HS-27A (cell line): ENCODE measurements at regions not wholly inside any gene's neighbourhood (a gene's known extent, or its start where the extent isn't known, plus 50 kb on each side); places are given as distances from the start of the nearest gene placed in this dataset.

ENCODE experiments used
- DNase-seq: peaks from one replicate; pipeline ENCODE4 v3.0.0-alpha.2; 2012; ENCODE audit warnings: low read depth, missing footprints

DNA sequence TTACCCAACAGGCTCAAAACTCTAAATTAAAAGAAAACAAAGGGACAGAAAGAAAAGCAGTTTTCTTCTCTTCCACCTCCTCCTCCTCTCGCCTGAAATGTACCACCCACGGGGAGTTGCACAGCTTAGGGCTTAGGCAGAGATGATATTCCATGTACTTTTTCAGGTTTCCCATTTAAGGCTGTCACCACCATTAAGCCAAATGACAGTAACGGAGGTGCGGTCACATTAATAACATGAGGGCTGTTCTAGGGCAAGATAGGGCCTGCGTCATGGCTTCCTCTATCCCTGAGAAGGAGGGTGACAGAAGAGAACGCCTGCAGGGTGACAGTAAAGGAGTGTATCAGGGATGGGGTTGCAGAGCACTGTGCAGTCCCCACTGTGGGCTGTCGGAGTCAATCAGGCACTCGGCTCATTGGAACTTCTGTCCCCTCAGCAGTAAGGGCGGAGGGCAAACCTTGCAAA lies 51.7 kb upstream of the TJP1 start:
- no peak for DNase-seq

DNA sequence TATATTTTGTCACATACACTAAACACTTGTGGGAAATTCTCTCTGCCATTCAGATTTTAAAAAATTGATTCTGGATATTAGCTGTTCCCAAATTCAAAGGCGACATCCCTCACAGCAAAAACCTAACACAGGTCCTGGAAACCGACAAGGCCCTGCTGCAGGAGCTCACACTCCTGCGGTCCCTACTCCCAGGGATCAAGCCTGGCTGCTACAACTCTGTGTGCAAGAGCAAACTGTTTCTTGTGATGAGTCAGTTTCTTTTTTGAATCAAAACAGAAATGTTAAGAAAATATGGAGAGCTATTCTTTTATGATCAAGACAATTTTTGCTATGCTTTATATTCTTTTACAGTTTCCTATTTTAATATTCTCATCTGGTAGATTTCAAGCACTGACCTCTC lies 51.0 kb upstream of the TJP1 start:
- DNase-seq: no peak

DNA sequence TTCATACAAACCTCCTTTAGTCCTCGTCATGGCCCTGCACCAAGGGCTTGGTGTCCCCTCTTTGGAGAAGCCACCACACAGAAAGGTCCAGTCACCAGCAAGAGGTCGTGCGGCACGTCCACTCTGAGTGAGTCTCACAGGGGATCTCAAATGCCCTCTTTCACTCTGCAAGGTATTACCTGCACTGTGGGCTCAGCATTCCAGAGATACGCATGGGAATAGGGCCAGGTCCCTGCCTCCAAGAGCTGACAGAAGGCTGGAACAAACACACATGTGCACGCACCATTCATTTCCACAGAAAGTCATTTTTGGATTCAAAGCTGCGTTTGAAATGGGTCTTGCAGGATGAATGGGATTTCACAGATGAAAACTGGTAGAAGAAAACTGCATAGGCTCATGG lies 50.4 kb upstream of the TJP1 start:
- DNase-seq: no peak
